RPMI8226 (cell line): ENCODE measurements at regions not wholly inside any gene's neighbourhood (a gene's known extent, or its start where the extent isn't known, plus 50 kb on each side); places are given as distances from the start of the nearest gene placed in this dataset.

ENCODE experiments used
- DNase-seq: peaks from one replicate; pipeline ENCODE4 v3.0.0-alpha.2; 2015

DNA sequence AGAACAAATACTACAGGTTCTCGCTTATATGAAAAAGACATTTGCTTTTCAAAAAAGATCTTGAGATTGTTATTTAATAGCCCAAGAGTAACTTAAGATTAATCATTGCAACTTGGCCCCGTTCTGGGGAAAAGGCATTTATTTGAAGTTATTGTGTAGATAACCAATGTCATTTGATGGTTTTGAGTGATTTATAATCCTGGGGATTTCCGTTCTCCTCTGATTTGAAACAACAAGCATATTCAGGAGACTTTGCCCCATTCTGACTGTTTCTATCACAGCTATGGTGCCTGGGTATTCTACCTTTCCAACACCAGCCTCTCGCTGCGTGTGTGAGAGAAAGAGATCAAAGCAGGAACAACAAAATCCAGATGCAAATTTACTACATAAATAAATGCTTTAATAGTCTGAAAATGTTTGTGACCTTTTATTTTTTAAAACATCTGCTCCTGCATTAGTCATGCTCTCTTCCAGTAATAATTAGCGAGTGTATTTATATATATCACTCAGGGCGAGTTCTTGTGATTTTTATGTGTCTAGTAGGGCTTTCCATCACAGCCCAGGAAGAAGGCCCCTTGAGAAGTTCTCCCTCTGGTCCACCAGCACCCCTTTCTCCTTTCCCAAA lies 197.9 kb upstream of the FOXQ1 start:
- no peak for DNase-seq

DNA sequence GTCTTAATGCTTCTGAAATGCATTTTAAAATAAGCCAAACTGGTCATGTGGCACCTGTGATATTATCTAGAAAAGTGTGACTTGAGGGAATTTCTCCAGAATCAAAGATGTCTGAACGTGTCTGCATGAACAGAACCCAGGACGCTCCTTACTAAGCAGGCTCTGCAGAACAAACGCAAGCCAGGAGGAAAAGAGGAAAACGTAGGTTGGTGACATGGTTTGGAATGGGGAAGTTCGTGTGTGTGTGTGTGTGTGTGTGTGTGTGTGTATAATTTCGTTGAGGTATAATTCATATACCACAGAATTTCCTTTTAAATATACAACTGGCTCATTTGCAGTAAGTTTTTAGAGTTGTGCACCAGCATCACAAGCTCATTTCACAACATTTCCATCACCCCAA lies 200.5 kb upstream of the FOXQ1 start:
- no peak for DNase-seq

DNA sequence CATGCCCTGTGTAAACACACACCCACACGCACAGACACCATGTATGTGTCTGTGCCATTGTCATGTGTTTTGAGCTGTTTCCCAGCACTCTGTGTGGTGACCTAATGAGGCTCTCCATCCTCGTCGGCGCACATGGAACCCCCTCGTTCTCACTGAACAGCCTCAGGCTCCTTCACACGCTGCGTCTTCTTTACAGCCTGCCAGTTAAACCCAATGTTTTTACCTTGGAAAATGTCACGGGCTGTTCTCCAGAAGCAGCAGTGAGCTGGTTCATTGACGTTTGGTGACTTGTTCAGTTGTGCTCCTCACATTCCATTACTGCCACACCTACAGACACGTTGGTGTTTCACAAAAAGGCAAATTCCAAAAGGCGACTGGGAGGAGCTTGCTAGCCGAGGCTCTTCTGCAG lies 201.0 kb upstream of the FOXQ1 start:
- no peak for DNase-seq

DNA sequence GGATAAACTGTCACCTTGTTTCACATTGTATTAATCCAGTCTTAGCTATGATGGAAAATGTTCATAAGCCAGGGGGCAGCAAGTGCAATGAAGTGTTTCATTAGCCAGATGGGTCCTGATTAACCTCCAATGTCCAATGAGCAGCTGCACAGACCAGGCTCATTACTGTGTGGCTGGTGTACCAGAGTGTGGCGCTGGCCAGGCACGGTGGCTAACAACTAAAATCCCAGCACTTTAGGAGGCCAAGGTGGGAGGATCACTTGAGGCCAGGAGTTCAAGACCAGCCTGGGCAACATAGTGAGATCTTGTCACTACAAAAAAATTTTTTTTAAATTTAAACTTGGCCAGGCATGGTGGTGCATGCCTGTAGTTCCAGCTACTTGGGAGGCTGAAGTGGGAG lies 201.7 kb upstream of the FOXQ1 start:
- DNase-seq, result no peak

DNA sequence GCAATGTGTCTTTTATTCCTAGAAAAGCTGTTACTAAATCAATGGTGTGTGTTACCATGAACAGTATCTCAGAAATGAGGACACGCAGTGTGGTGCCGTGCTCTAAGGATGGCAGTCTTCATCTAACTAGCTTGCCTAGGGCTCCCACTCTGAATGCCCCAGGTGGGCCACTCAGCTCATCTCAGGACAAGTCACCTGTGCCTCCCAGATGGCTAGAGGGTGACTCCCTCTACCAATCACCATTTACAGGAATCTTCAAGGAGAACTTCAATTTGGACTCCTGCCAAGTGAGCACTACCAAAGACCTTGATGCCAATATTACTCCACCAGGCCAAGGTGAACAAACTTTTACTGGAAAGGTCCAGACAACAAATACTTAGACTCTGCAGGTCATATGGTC lies 202.8 kb upstream of the FOXQ1 start:
- DNase-seq, result no peak

DNA sequence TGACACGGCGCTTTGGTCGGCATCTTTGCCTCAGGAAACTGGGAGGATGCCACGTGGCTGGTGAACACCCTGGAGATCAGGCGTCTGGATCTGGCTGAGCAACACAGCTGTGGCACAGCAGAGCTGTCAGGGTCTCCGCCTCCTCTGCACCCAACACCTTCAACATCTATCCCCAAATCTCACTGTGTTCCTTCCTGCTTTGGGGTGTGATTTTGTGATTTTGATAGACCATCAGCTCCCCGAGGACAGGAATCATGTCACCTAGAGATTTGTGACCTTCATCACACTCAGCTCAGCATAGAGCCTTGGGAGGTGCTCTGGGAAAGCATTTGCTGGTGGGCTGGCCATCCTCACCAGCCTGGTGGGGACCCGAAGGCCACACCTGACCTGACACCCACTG lies 203.7 kb upstream of the FOXQ1 start:
- DNase-seq, result no peak

DNA sequence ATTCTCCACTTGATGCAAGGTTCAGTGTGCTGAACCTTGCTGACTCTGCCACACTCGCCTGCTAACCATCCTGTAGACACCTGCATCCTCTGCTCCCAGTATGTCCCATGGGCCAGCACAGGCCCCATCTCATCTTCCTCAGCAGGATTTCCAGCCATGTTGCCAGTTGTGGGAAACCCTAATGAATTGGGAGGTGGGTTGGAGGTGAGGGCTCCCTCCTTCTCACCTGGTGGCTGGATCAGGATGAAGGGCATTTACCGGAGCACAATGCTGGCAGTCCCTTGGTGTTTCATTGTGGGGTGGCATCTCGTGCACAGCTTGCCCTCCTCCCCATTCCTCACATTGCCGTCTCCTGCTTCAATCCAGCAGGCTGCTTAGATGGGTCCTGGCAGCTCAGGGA lies 204.3 kb upstream of the FOXQ1 start:
- DNase-seq, result no peak

DNA sequence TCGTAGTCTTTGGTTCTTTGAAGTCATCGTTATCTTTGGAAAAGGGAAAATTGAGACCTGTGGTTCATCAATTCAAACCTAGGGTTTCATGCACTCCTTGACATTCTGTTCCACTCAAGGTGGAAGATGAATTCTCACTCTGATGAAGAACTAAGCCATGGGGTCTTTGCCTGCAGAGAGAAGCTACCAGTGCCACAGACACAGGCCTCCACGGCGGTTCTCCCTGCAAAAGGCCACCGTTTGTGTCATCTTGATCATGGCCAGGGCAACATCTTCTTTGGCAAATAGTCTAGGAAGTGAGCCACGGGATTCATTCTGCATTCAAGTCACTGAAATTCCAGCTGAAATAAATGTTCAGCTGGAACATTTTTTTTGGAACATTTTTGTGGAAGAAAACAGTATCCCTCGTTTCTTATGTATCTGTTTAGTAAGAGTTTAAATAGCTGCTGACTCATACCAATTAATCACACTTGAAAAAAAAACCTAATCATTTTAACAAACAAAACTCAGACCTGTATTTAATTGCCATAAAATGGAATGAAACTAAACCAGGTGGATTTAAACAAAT lies 206.0 kb upstream of the FOXQ1 start:
- DNase-seq, result no peak

DNA sequence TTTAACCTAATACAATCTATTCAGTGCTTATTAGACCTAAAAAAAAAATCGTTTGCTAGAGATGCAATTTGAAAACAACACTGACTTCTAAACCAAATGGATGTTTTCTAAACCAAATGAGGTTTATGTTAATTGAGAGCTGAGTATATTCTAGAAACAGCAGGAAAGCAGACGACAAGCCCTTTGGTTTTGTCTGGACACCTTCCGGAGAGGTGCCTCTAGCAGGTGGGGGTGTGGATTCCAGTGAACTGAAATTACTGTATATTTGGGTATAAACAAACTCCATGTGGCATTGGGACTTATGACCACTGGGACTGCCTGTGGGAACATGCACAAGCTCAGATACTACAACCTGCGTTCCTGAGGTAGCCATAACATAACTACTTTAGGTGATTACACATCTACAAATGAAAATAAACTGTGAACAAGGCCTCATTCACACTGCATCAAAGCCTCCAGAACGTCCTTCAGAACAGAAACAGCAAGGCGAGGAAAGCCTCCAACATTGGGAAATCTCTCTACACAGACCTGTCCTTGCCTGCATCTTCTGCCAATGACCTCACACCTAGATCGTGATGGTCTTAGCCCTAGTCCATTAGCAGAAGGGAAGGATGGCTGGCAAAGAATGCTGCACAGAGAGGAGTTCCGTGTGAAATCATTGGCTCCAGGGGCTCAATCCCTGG lies 206.8 kb upstream of the FOXQ1 start:
- no peak for DNase-seq

DNA sequence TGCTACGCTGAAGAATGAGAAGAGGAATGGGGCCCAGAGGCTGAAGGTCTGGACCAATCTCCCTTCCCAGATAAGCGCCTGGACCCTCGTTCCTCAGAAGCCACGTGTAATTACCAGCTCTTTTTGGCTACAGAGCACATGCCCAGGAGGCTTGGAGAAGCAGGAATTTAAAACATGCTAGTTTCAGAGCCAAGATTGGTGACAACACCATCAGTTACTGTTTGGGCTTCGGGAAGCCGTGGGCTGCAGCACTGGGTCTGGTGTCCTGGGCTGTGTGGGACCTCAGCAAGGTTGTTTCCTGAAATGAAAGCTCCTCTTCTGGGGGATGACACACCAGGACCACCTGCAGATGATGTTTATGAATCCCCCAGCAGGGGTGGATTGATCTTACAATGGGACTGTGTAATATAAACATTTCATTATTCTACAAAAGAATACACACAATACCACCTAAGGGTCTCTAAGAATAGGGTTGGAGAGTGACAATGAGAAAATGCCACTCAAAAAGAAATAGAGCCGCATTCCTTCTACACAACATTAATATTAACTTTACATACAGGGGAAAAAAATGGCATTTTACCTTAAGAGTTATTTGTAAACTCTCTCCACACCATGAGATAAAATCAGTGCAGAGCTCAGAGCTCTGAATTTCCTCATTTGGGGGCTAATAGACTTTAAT lies 207.8 kb upstream of the FOXQ1 start:
- DNase-seq, result no peak

DNA sequence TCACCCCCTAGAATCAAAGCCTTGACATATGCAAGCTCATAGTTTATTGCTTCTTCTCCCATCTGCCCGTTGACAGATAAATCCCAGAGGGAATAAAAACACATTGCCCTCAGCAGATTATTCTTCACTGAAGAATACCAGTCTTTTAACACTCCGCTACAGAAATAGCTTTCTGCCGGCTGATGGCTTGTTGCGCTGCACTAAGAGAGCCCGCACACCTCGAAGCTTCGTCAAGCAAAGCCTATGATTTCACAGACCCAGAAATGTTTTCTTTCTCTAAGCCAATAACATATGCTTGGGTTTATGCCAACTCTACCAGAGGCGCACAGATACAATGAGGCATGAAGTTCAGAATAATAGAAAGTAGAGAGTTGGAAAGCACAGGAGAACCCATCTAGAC lies 208.9 kb upstream of the FOXQ1 start:
- no peak for DNase-seq

DNA sequence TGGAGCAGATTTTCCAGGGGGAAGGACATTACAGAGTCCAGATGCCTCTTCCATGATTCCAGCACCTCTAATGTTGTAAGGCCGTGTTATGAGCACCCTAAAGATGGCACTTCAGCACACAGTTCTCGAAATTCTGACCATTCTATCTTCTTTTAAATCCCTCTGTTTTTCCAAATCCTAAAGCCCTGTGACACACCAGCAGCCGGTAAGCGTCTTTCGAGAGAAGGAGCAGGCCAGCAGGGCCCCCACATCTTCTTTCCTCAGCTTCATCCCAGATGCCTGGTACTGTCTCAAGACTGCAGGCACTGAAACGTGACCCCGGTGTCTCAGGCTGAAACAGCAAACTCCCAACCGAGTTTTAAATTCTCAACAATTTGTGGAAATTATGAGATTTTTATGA lies 211.6 kb upstream of the FOXQ1 start:
- DNase-seq, result no peak

DNA sequence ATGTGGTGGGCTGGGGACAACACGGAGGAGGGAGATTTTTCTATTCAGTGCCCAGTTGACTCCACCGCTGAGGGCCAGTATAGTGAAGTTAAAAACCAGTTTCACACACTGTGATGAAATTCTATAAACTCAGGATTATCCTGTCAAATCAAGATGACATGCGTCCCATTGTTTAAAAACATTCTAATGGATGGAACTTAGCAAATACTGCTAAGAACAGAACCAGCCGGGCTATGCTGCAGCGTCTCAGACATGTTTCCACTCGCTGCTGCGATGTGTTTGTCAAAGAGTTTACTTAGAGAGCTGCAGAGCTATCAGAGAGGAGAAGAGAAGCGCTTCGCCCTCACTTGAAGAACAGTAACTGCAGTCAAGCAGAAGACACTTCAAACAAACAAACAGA lies 212.6 kb upstream of the FOXQ1 start:
- DNase-seq, result no peak

DNA sequence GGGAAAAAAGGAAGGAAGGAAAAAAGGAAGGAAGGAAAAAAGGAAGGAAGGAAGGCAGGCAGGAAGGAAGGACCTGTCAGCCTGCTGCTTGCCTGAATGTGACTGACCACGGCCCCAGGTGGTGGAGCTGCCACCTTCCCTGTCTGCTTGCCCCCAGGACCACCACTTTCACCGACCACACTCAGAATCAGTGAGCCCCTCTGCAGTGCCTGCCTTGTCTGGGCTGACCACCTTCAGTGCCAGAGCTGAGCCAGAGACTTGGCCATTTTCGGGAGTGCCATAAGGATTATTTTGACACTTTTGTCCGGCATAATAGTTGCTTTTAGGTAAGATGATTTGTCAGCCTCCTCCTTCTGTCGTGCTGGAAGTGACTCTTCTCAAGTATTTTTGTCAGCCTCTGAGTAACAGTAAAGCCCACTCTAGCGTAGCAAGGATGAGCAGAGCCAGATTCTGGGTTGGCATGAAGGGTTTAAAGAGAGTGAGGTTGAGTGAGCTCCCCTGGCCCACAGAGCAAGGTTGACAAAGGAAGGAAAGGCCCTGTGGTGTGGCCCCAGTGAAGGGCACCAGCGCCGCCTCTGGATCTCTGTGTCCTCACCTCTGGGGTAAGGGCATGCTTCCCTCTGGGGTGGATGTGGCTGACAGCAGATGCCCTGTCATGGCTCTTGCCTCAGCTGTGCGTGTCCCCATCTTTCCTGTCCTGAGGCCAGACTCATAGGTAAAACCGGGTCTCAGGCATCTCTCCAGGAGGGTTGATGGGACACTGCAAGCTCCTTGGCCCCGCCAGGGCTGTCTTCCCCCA lies 214.7 kb upstream of the FOXQ1 start:
- DNase-seq, result no peak

DNA sequence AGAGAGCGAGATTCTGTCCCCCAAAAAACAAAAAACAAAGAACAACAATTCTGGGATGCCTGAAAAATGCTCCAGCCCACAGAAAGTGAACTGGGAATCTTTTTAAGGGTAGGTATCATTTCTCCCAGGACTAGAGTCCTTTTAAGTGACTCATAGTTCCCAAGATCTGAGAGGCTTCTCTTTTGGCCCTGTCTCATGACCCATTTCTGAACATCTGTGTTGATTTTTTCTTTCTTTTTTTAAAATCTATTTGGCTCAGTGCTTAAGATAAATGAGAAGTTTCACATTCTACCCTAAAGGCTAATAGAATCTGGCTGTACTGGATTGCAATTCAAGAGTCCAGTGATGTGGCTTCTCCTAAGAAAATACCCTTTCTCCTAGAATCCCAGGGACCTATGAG lies 217.6 kb upstream of the FOXQ1 start:
- no peak for DNase-seq

DNA sequence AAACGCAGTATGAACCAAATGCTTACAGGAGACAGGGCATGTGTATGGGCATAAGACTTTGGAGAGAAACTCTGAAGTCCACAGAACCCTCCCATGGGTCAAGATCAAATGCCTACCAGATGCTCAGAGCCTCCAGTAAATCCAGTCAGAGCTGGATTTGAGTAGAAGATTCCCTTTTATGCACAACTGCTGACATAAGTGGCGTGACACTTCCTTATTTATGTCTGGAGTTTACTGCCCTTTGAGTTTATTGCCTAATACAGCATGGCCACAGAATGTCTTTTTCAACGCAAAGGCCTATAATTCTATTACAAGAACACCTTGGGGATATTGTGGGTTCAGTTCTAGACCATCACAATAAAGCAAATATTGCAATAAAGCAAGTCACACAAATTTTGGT lies 220.0 kb upstream of the FOXQ1 start:
- no peak for DNase-seq

DNA sequence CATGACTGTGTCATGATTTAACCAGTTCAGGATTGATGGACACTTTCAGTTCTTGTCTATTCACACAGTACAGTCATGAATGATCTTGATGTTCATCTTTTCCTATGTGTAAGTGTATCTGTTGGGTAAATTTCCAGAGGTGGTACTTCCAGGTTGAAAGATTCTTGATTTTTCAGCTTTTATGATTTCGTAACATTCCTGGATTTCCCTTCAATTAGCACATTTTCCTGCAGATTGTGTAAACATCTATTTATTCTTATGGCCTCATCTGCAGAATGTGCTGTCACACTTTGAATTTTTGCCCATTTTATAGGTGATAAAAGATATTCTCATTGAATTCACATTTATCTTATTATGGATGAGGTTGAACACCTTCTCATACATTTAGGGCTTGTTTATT lies 222.0 kb upstream of the FOXQ1 start:
- DNase-seq, result no peak

DNA sequence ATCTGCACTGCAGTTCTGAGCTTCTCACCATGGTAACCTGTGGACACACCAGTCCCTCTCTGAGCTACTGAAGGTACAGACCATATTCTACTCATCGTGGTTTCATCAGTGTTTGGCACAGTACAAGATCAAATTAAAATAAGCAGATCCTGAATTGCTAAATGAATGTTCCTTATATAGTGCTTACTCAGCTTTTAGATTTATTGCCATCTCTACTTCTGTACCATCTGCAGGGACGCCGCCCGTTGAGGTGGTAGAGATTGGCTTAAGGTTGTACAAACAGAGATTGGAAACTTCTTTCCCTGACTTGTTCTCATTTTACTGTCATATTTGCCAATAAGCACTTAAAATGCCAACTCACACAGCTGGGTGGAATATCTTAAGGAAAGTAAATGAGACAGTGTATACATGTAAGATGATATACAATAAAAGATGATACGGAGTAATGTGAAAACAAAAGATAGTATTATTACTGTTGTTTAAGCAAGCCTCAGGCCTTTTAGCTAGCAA lies 223.4 kb upstream of the FOXQ1 start:
- DNase-seq, result no peak

DNA sequence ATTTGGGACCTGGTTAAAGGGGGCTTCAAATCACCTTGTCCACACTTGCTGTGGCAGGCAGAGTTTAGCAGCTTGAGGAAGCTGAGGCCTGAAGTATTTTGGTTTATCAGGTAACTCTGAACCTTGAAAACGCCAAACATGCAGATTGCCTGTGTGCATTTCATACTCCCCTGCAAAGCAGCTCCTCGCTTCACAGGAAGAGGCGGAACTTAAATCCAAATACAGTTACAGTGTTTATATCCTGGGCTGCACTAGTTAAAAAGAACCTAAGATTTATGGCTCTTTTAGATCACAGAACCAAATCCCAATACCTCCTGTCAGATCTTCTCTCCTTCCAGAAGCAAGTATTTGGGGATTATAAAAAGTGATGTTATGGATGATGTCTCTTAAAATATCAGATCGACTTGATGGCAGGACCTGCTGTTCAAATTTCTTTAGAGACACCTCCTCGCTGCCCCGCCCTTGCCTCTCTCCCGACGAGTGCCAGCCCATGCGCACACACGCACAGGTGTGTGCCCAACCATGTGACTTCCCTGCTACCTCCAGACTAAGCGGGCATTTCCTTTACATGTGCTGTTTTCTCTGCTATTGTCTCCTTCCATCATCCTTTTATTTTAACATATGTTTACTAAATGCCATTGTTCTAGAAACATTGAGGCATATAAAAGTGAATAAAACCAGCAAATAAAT lies 224.6 kb upstream of the FOXQ1 start:
- DNase-seq, result peak; percentile 25

DNA sequence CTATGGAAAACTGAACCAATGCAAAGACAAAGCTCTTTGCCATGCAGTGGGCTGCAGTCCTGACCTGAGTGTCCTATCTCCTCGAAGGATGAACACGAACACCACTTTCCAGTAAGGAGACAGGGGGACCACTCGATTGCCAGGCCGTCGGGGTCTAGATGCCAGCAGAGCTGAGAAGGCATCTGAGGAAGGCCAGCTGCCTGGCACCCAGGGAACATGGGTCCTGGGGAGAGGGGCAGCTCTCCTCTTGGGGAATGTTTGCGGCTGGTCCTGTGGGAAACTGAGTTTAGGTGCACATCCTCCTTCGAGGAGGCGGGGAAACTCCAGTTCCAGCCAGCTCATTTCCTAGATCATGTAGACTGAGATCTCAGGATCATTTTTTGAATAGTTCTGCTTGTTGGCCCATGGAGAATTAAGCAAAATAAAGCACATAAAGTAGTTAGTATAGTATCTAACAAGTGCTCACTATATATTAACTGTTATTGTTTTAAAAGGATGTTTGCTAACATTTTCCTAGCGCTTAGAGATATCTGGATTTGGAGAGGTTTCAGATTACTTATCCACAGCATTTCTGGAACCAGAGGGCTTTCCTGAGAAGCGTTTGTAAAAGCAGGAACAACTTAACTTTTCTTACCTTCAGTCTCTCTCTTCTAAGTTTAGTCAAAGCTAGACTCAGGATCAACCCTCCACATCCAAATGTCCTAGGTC lies 225.3 kb upstream of the FOXQ1 start:
- no peak for DNase-seq

DNA sequence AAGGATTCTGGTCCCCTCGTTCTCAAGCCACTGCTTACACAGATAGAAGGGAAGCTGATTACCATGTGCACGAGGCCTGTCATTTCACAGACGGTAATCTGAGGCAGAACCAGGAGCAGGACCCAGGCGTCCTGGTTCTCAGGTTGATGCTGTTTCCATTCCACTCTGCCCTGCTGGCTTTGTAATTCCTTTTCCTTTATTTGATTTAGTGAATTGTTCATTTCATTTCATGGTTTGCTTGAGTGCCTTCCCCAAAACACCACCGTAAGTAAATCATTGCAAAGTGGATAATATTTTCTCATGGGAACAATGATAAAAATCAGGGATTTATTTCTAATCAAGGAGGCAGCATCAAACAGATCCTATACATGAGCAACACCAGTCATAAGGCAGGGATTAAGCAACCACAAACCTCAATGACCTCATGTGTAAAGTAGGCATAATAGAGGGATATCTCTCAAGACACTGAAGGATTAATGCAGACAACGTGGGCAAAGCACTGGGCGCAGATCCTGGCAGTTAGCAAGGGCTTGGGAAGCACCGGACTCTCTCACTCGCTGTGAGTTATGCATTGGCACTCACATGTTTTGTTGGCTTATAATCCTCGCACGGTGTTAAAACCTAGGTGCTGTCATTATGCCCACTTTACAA lies 229.5 kb upstream of the FOXQ1 start:
- no peak for DNase-seq
